Renal pelvis (tissue), 1 donor: ENCODE measurements at regions not wholly inside any gene's neighbourhood (a gene's known extent, or its start where the extent isn't known, plus 50 kb on each side); places are given as distances from the start of the nearest gene placed in this dataset.

Source experiments
- DNase-seq: peaks from one replicate; pipeline ENCODE4 v3.0.0-alpha.2; 2013

DNA sequence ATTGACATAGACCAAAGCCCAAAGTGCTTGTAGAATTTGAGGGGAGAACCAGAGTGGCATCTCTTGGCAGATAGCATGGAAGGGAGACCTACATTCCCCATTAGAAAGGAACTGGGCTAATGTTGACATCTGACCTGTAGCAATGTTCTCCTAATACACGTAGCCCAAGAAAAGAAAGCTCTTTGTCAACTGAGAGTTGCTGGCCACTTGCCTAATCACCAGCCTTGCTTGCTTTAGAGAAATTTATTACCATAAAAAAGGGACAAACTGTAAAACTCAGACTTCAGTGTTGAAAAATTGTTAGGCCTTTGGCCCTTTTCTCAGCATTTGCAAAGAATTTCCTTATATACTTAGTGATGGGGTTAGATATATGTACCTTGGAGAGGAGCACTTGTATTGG, 777.5 kb downstream of the MAFB start:
- DNase-seq, result no peak

DNA sequence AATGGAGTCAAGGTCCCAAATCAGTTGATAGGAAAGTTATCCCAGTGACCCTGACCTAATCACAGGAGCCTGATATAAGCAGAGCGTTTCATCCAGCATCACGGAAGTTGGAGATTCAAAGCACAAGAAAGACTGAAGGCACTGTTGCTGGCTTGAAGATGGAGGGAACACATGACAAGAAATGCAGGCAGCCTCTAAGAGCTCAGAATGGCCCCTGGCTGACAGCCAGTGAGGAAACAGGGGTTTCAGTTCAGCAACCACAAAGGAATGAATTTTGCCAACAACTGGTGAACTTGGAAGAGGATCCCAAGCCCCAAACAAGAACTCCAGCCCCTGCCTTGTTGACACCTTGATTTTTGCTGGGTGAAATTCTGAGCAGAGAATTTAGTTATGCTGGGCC, 778.5 kb downstream of the MAFB start:
- DNase-seq, result no peak

DNA sequence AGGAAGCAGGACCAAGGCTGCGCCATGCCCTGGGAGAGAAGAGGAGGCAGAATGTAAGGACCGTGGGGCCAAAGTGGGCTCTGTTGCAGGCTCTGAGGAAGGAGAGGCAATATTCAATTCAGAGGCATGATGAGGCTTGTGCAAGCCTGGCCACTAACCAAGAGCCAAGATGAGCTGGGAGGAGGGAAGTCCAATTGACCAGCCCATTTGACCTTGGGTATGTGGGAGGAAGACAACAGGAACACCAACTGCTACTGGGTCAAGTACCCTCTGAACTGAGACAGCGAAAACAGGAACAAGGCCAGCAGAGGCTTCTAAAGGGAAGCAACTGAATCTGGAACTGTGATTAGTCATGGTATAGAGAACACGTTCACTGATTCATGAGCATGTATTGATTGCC, 779.6 kb downstream of the MAFB start:
- DNase-seq, result no peak

- no peak for DNase-seq
Measured at GRCh38 chr20:39904476-39905112, 784.4 kb downstream of the MAFB start.

- no peak for DNase-seq
Measured at GRCh38 chr20:39903806-39904465, 785.1 kb downstream of the MAFB start.

DNA sequence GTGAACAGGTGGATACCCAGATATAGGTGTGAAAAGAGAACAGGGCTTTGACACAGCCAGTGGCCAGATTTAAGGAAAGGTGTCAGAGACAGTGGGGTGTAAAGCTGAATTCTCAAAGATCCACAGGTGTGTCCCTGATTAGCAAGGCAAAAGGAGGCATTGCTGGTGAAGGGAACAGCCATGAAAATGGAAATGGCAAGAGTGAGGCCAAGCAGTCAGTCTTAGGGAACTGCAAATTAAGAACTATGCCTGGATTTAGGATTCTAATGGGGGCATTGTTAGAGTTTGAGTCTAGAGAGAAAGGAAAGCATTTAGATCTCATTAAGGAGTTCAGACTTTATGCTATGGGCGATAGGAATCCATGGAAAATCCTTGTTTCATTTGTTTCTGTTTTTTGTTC, 789.2 kb downstream of the MAFB start:
- DNase-seq, result no peak

- DNase-seq, result no peak
Measured at GRCh38 chr20:39898467-39898852, 790.6 kb downstream of the MAFB start.

DNA sequence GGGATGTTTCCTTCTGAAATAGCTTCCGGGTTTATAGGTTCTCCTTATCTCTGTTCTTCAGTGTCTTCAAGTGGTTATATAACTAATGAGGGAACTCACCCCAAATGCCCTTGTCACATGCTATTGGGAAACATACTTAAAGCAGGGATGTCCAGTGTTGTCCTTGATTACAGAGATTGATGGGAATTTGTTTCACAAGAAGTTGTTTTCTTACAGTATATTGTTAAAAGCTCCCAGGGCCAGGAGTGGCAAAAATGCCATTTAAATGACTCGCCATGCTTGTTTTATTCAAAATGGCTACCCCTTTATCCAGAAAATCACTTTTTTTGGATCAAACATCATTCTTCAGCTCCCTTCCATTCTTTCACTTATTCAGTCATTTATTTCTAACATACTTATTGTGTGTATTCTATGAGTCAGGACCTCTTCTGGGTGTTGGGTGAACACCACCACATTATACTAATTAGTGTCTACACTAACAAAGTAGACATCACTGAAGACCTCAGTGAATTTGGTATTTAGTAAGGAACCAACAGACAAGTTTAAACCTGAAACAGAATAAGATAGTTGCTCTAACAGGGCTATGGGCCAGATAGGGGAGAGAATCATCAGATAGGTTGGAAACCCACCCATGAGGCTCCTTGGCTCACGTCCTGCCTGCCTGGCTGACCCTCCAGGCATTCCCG, 791.1 kb downstream of the MAFB start:
- no peak for DNase-seq

DNA sequence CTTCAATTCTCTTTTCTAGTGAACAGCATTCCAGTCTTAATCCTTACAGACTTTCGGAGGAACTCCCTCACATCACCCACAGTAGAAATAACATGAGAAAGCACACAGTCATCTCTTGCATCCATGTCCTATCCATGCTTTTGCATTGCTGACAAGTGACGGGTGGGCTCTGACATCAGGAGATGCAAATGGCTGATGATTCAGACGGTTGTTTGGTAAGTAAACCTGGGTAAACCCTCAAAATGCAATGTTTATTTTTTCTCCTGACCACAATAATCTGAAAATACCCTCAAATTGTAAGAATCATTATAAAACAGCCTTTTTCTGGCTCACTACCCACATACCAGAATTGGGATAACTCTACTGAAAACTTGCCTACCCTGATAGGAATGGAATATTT, 792.0 kb downstream of the MAFB start:
- DNase-seq, result no peak

- DNase-seq, result no peak
Measured at GRCh38 chr20:39894067-39894466, 795.0 kb downstream of the MAFB start.

DNA sequence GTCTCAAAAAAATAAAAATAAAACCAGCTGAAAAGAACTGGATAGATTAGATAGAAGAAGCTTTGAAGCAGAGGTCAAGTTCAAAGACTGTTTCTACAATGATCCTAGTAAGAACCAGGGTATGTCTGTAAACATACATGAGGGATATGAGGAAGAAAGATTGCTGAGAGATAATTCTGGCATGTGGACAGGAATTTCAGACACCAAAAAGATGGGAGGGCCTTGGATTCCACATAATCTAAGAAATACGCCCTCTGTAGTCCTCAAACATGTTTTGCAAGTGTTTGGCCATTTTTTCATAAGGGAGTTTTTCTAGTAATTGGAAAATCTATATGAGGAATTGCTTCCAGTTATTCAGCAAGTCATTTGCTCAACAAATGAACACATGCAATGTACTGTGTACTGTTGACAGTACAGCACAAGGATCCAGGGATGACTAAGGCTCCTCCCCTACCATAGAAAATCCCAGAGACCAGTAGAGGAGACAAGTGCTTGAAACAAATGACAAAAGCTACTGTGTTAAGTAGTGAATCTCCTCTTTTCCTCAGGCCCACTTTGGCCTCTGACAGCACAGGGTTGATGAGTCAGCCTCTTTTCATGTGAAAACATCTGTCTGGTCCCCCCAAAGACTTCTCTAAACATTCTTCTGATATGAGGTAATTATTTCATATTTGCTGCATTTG, 795.9 kb downstream of the MAFB start:
- DNase-seq, result no peak

GRCh38 chr20:39890697-39891096, 798.3 kb downstream of the MAFB start:
- no peak for DNase-seq

DNA sequence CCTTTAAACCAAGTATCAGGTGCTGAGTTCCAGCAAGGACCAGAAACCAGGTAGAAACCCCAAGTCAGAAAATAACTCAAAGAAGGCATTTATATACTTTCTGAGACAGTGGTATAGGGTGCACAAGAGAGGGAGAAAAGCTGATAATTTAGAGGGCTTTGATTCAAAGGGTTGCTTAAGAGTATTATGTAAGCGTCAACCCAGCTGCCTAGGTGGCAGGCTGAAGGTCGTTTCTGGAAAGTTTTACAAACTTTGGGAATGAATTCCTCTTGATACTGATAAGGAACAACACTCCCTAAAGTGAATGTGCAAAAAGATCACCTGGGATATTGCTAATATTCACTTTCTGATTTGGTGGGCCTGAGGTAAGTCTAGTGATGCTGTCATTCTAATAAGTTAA, 800.7 kb downstream of the MAFB start:
- DNase-seq, result no peak

- no peak for DNase-seq
Measured at GRCh38 chr20:39886650-39887190, 802.3 kb downstream of the MAFB start.

GRCh38 chr20:39885975-39886649, 802.9 kb downstream of the MAFB start:
- no peak for DNase-seq

DNA sequence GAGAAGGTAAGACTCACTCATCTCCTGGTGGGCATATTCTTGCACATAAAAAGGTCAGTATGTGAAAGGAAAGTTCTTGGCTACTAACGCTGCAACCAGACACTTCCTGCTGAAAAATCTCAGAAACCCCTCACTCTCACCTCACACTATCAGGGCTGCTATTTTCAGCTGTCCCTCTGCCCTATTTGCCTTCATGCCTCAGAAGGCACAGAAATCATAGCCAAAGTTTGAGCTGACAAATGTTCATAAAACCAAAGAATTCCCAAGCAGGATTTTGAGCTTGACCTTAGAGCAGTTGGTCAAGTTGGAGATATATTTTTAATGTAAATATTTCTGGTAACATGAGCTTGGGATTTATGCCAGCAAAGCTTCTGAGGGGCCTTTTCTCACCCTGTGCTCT, 806.2 kb downstream of the MAFB start:
- DNase-seq, result no peak

DNA sequence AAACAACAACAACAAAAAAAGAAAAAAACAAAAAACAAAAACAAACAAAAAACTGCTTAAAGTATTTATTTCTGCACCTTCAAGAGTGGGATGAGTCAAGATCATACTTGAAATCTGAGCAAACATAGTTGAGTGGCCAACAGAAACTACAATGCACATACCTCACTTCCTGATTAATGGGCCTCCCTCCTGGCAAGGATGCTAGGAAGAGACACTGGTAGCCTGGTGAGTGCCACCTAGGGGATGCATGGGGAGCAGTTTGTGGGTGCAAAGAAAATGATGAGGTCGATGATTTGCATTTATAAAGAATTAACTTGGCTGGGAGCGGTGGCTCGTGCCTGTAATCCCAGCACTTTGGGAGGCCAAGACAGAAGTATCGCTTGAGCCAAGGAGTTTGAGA, 808.1 kb downstream of the MAFB start:
- DNase-seq, result no peak

DNA sequence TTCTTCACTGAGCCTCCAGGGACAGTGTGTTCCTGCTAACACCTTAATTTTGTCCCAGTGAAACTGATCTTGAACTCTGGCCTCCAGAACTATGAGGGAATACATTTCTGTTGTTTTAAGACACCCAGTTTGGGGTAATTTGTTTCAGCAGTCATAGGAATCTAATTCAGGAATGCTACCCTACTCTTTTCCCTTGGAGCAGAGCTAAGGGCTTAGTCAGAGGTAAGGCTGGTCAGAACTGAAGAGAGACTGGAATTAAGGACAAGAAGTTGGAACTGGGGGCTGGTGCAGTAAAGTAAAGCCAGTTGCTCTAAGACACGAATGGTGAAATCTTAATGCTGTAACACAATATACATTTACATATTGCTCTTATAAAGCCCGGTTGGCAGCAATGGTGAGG, 809.7 kb downstream of the MAFB start:
- DNase-seq, result no peak

- no peak for DNase-seq
Measured at GRCh38 chr20:39878809-39879208, 810.2 kb downstream of the MAFB start.

DNA sequence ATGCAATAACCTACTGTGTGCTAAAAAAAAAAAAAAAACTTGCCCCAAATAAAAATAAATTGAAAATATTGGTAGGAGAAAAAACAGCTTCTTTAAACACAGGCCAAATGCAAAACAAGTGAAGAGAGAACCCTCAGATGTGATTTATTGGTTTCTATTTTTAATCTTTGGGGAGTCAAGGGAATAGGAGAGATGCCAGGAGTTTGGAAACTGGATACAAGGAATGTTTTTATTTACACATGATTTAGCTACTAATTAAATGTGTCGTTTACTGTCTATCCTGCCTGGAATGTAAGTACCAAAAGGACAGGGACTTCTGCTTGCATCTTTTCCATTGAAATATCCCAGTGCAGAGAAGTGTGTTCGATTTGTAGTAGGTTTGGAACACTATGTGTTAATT, 810.7 kb downstream of the MAFB start:
- DNase-seq, result peak; percentile 53

- peak; percentile 85 for DNase-seq
Measured at GRCh38 chr20:39877788-39878187, 811.2 kb downstream of the MAFB start.
